HG03097 (cell line): ENCODE measurements at regions not wholly inside any gene's neighbourhood (a gene's known extent, or its start where the extent isn't known, plus 50 kb on each side); places are given as distances from the start of the nearest gene placed in this dataset.

Experiments
- ATAC-seq: cut with Tn5 transposase; IDR thresholded peaks from one replicate; pipeline ENCODE4 v1.9.1; 2021; ENCODE audit not compliant: unreplicated experiment, low FRiP score

- no peak for ATAC-seq
Observed at GRCh38 chr5:15220642-15221173, 279.3 kb upstream of the FBXL7 start.

- no peak for ATAC-seq
Observed at GRCh38 chr5:15215056-15215455, 284.9 kb upstream of the FBXL7 start.

DNA sequence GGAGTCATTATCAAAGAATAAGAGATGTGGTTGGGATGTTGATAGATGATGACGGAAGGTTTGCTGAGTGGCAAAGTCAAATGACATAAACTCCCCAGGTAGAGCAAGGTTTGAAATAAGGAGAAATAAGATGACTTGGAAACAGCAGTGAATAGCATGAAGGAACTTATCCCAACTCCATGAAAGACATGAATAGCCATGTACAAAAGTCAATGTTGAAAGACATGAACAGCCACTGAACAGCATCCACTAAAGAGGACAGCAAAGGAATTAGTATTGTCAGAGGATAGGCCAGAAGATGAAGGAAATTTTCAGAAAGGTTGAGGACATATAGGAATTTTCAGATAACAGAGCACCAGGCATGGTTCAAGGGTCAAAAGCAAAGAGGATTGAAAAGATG, 286.0 kb upstream of the FBXL7 start:
- no peak for ATAC-seq

DNA sequence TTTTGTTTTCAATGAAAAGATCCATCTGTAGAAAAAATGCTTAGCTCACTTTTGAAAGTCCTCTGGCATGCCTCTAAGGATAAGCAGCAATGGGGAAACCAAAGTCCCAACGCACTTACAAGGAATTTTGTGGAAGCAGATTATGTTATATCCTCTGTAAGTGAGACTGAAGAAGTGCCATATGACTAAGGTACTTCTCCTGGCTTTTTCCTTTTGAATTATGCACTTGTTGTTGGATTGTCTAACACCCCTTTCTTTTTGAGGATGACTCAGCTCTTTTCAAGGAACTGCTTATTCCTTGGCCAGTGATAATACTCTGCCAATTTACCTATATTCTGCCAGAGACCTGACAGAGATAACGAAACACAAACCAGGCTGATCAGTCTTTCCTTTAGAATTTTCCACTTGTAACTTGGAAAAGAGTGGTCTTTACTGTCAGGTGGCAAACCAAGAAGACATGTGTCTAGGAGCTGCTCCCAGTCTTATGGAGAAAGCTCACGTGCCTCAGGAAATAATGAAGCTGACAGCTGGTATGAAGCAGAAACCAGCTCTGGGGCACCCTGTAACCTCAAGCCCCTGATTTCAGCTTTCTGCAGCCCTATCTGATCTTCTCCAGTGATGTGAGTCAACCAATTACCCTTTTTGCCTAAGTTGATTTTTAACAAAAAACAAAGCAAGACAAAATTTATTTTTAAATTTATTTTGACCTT, 290.8 kb upstream of the FBXL7 start:
- ATAC-seq = no peak

DNA sequence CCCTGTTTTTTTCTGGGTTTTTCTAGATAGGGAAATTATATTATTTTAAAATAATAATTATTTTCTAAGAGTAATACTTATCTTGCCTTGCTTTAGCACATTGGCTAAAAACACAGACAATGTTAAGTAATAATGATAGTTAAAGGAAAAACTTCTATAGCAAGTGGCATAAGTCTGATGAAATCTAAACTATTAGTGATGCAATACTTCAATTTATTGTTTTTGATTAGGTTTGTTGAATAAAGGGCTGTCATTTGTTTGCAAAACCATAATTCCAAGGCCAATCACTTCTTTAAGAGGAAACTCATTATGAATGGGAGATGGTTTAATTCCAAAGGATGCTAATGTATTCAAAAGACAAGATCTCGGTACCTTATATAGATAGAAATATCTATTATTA, 293.8 kb upstream of the FBXL7 start:
- no peak for ATAC-seq

- no peak for ATAC-seq
Observed at GRCh38 chr5:15203376-15203775, 296.6 kb upstream of the FBXL7 start.

GRCh38 chr5:15191012-15191411, 309.0 kb upstream of the FBXL7 start:
- no peak for ATAC-seq

DNA sequence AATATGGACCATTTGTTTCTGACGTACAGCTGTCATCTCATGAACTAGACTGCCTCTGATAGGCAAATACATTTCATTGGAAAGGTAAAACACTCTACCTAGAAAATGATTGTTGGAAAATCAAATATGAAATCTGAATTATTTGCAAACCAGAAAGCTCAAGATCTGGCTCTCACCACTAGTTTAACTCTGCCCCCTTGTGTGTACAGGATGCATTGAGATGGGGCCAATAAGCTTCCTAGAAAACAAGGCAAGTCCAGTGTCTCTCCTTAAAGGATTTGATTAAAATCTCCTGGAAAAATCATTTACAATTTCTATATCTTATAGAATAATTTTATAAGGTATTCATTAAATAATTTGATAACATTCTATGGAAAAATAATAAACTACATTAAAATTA, 311.9 kb upstream of the ANKH start:
- no peak for ATAC-seq

- ATAC-seq = no peak
Observed at GRCh38 chr5:15170173-15170572, 298.6 kb upstream of the ANKH start.

GRCh38 chr5:15168358-15168757, 296.8 kb upstream of the ANKH start:
- no peak for ATAC-seq

GRCh38 chr5:15160091-15160490, 288.5 kb upstream of the ANKH start:
- no peak for ATAC-seq

DNA sequence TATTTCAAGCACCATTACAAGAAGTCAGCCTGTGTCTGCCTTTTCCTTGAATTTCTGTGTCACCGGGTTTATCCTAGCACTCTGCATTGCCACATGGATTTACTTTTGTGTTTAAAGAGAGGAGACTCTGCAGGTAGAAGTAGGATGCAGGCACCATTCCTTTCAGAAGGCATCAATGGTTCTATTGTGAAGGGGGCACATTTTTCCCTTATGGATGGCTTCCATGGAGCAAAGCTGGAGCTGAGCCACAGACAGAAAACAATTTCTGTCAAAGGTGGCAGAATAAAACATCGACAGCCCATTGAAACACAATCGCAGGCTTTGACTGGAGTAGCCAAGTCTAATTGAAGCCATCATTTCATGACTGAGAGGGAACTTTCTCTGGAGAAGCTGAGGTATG, 288.0 kb upstream of the ANKH start:
- ATAC-seq = no peak

GRCh38 chr5:15142458-15142857, 270.9 kb upstream of the ANKH start:
- no peak for ATAC-seq

GRCh38 chr5:15137414-15137813, 265.8 kb upstream of the ANKH start:
- no peak for ATAC-seq

GRCh38 chr5:15135661-15136060, 264.1 kb upstream of the ANKH start:
- no peak for ATAC-seq

DNA sequence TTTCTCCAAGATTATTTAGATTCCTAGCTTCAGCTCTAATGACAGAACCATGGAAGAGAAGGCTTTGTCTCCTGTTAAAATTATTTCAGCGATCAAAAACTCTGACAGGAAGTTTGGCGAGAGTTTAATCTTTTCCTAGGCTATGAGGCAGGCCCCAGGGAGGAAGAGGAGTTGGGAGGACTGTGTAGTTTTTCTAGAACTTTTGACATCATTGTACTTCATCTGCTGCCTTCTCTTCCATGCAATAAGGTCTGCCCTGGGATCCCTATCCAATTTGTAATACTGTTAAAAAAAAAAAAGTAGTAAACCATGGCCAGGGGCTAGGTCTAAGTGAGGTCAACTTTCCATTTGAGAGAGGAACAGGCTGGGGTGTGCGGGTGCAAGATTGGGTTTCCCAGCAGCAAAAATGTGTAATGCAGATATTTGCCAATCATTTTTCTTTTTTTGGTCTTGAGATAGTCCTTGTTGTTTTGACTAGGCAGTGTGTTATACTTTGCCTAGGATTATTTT, 261.9 kb upstream of the ANKH start:
- ATAC-seq = no peak

DNA sequence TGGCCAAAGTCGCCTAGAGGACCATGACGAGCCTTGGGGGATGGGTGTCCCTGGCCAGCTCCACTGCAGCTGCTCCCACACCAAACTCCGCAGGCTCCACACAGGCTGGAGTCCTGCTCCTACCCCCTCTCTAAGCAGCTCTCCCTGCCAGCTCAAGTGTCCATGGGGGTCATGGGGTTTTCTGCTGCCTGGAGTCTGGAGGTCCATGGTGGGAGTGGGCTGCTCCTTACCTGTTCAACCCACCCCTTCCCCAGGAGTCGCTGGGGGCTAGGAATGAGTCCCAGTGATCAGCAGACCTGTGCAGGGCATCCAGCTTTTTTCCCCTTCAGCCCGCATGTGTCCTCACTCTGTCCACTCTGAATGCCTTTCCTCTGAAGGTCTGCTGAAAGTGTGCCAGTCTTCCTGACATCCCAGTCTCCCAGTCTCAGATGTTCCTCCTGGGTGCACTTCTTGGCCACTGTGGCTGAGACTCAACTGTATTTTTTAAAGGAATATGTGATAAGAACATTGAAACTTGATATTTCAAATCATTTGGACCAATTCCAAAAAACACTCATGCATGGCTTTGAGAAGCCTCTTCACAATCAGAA, 261.3 kb upstream of the ANKH start:
- no peak for ATAC-seq

- no peak for ATAC-seq
Observed at GRCh38 chr5:15131909-15132308, 260.3 kb upstream of the ANKH start.

DNA sequence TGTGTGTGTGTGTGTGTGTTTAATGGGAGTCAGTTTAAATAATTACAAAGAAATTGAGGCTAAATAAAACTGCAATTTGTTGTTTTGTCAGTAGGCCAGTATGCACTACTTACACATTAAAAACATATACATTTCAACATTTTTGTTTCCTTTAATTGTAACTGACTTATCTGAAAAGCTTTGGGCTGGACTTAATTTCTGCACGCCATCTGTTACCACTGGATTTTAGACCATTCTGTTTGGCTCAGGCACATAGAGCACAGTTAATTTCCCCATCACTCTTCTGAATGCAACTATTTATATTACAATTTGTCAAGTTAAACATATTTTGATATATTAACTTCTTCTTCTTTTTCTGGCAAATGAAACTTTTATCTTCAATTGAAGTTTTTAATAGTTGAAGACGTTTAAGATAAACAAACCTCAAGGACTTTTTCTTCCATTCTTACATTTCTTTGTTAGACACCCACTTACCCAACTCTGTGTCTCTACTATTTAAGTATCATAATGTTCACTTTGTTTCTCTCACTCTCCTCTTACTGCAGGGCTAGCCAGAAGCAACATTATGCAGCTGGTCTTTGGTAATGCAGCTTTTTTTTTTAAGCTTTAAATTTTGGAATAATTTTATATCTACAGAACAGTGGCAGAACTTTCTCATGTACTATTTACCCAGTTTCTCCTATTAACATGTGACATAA, 253.4 kb upstream of the ANKH start:
- no peak for ATAC-seq

- ATAC-seq = no peak
Observed at GRCh38 chr5:15124461-15124860, 252.9 kb upstream of the ANKH start.

GRCh38 chr5:15117688-15118087, 246.1 kb upstream of the ANKH start:
- ATAC-seq = no peak

- no peak for ATAC-seq
Observed at GRCh38 chr5:15116996-15117395, 245.4 kb upstream of the ANKH start.
